AG09309 (cell line): ENCODE measurements at regions not wholly inside any gene's neighbourhood (a gene's known extent, or its start where the extent isn't known, plus 50 kb on each side); places are given as distances from the start of the nearest gene placed in this dataset.

Experiments
- DNase-seq: peaks from one replicate; pipeline ENCODE4 v3.0.0-alpha.2; 2010; ENCODE audit warnings: low read depth
- H3K4me3 ChIP-seq: 2 replicates; pipeline ENCODE4 v1.5.1; 2011; ENCODE audit warnings: mild to moderate bottlenecking, low read depth, low read length, moderate library complexity; ENCODE audit not compliant: control insufficient read depth
- CTCF ChIP-seq: IDR thresholded peaks from 2 replicates; pipeline ENCODE4 v1.5.1; 2011; ENCODE audit warnings: mild to moderate bottlenecking, low read depth, low read length, inconsistent platforms; ENCODE audit not compliant: insufficient read depth, control insufficient read depth; ENCODE audit errors: missing control alignments

GRCh38 chr14:34220378-34220706 lies 241.7 kb downstream of the SPTSSA start:
- DNase-seq: no peak
- H3K4me3 ChIP-seq: no peak overlapping the region
- no peak for TF ChIP-seq CTCF

GRCh38 chr14:34219661-34220377 lies 242.2 kb downstream of the SPTSSA start:
- DNase-seq: no peak
- H3K4me3 ChIP-seq: no peak overlapping the region
- TF ChIP-seq CTCF: no peak

GRCh38 chr14:34218881-34219280 lies 243.2 kb downstream of the SPTSSA start:
- no peak for DNase-seq
- H3K4me3 ChIP-seq: no peak overlapping the region
- no peak for TF ChIP-seq CTCF

- no peak for TF ChIP-seq CTCF
Measured at GRCh38 chr14:34214961-34215360, 247.1 kb downstream of the SPTSSA start.

GRCh38 chr14:34213332-34213731 lies 248.7 kb downstream of the SPTSSA start:
- no peak for TF ChIP-seq CTCF
- DNase-seq: no peak
- no peak overlapping the region for H3K4me3 ChIP-seq

More at GRCh38 chr14:34214961-34215360, 247.1 kb downstream of the SPTSSA start:
- no peak for DNase-seq
- no peak overlapping the region for H3K4me3 ChIP-seq

GRCh38 chr14:34212172-34212929 lies 249.7 kb downstream of the SPTSSA start:
- no peak overlapping the region for H3K4me3 ChIP-seq
- no peak for TF ChIP-seq CTCF
- DNase-seq: no peak
